Astrocyte (in vitro differentiated cells and primary cell): ENCODE measurements at regions not wholly inside any gene's neighbourhood (a gene's known extent, or its start where the extent isn't known, plus 50 kb on each side); places are given as distances from the start of the nearest gene placed in this dataset.
A peak's percentile ranks its signal among the peaks of the same experiment; 100 is the strongest.

ENCODE experiments used
- DNase-seq: peaks from one replicate; pipeline ENCODE4 v3.0.0-alpha.2; 2010; ENCODE audit warnings: low read depth
- FAIRE-seq: peaks from 2 replicates; lab custom pipeline; 2011; peaks lifted over from hg19 to GRCh38; lab: Jason Lieb, UNC
- H2AFZ ChIP-seq: 2 replicates; pipeline ENCODE4 v1.6.0; 2012; ENCODE audit warnings: low read depth, low read length, inconsistent platforms
- H3K27ac ChIP-seq: 2 replicates; pipeline ENCODE4 v1.5.1; 2011; ENCODE audit warnings: low read depth, low read length, inconsistent platforms
- H3K27me3 ChIP-seq: 2 replicates; pipeline ENCODE4 v1.6.0; 2011; ENCODE audit warnings: low read length, inconsistent platforms; ENCODE audit not compliant: insufficient read depth
- H3K36me3 ChIP-seq: 2 replicates; pipeline ENCODE4 v1.5.1; 2011; ENCODE audit warnings: low read length, inconsistent platforms; ENCODE audit not compliant: insufficient read depth
- H3K4me1 ChIP-seq: 2 replicates; pipeline ENCODE4 v1.5.1; 2011; ENCODE audit warnings: low read length, inconsistent platforms; ENCODE audit not compliant: insufficient read depth
- H3K4me2 ChIP-seq: 2 replicates; pipeline ENCODE4 v1.6.0; 2012; ENCODE audit warnings: low read length, inconsistent platforms
- H3K4me3 ChIP-seq: 2 replicates; pipeline ENCODE4 v1.5.1; 2011; ENCODE audit warnings: low read depth, mild to moderate bottlenecking, low read length, inconsistent platforms; ENCODE audit not compliant: insufficient read depth
- H3K79me2 ChIP-seq: 2 replicates; pipeline ENCODE4 v1.6.0; 2012; ENCODE audit warnings: mild to moderate bottlenecking, low read length, inconsistent platforms; ENCODE audit not compliant: insufficient read depth
- H3K9ac ChIP-seq: 2 replicates; pipeline ENCODE4 v1.6.0; 2012; ENCODE audit warnings: mild to moderate bottlenecking, low read length, inconsistent platforms
- H3K9me3 ChIP-seq: 2 replicates; pipeline ENCODE4 v1.5.1; 2012; ENCODE audit warnings: low read depth, mild to moderate bottlenecking, low read length, inconsistent platforms; ENCODE audit not compliant: insufficient read depth
- H4K20me1 ChIP-seq: 2 replicates; pipeline ENCODE4 v1.6.0; 2012; ENCODE audit warnings: low read length, inconsistent platforms; ENCODE audit not compliant: insufficient read depth
- H3K27ac Mint-ChIP-seq: one replicate; pipeline ENCODE4 v1.8.0; 2021; ENCODE audit warnings: mild to moderate bottlenecking, mixed read lengths; ENCODE audit not compliant: unreplicated experiment
- H3K27me3 Mint-ChIP-seq: one replicate; pipeline ENCODE4 v1.8.0; 2021; ENCODE audit warnings: low read depth, mixed read lengths; ENCODE audit not compliant: unreplicated experiment
- H3K36me3 Mint-ChIP-seq: one replicate; pipeline ENCODE4 v1.8.0; 2021; ENCODE audit warnings: low read depth, mixed read lengths; ENCODE audit not compliant: unreplicated experiment
- H3K4me1 Mint-ChIP-seq: one replicate; pipeline ENCODE4 v1.8.0; 2021; ENCODE audit warnings: low read depth, mixed read lengths; ENCODE audit not compliant: unreplicated experiment
- H3K4me3 Mint-ChIP-seq: one replicate; pipeline ENCODE4 v1.8.0; 2021; ENCODE audit warnings: mild to moderate bottlenecking, moderate library complexity, mixed read lengths; ENCODE audit not compliant: unreplicated experiment
- H3K9me3 Mint-ChIP-seq: one replicate; pipeline ENCODE4 v1.8.0; 2021; ENCODE audit warnings: mild to moderate bottlenecking, mixed read lengths; ENCODE audit not compliant: unreplicated experiment
- CTCF ChIP-seq: IDR thresholded peaks from 2 replicates; pipeline ENCODE4 v1.5.1; 2011; ENCODE audit warnings: low read depth, mild to moderate bottlenecking, inconsistent platforms, low read length, moderate library complexity; ENCODE audit not compliant: insufficient read depth
- EZH2 ChIP-seq: IDR thresholded peaks from 2 replicates; pipeline ENCODE4 v1.6.1; 2012; ENCODE audit warnings: mild to moderate bottlenecking, low read length, inconsistent platforms; ENCODE audit not compliant: insufficient read depth

- FAIRE-seq (no peak), DNase-seq (no peak)
- peaks cover 2% of the 10 kb centered on the region for H3K4me1 Mint-ChIP-seq
- no peaks in the 10 kb centered on the region for H3K4me1 ChIP-seq
- H3K4me2 ChIP-seq: no peak overlapping the region
- TF ChIP-seq CTCF (no peak), EZH2 (no peak)
- no peaks in the 10 kb centered on the region for H3K79me2 ChIP-seq
- H3K9ac ChIP-seq: no peak overlapping the region
- no peak overlapping the region for H3K27ac Mint-ChIP-seq
- H3K36me3 Mint-ChIP-seq: no peaks in the 10 kb centered on the region
- no peaks in the 10 kb centered on the region for H3K27me3 ChIP-seq
- H3K27me3 Mint-ChIP-seq: peaks cover 9% of the 10 kb centered on the region
- no peak overlapping the region for H3K4me3 ChIP-seq
- no peaks in the 10 kb centered on the region for H3K9me3 ChIP-seq
- H2AFZ ChIP-seq: no peak overlapping the region
- H4K20me1 ChIP-seq: no peaks in the 10 kb centered on the region
- no peak overlapping the region for H3K4me3 Mint-ChIP-seq
- H3K27ac ChIP-seq: no peak overlapping the region
- H3K9me3 Mint-ChIP-seq: peaks cover 5% of the 10 kb centered on the region
- H3K36me3 ChIP-seq: no peaks in the 10 kb centered on the region
These were observed 638.9 kb downstream of the MID1IP1 start for GRCh38 chrX:39439906-39440798.

- Histone ChIP-seq H3K36me3 (no peaks in the 10 kb centered on the region), H3K4me1 (no peaks in the 10 kb centered on the region), H4K20me1 (no peaks in the 10 kb centered on the region), H3K9me3 (no peaks in the 10 kb centered on the region), H3K27ac (no peak overlapping the region), H2AFZ (no peak overlapping the region), H3K27me3 (no peaks in the 10 kb centered on the region), H3K9ac (no peak overlapping the region), H3K4me3 (no peak overlapping the region), H3K4me2 (no peak overlapping the region), H3K79me2 (no peaks in the 10 kb centered on the region)
- DNase-seq (no peak), FAIRE-seq (no peak)
- H3K4me3 Mint-ChIP-seq: no peak overlapping the region
- peaks cover 16% of the 10 kb centered on the region for H3K27me3 Mint-ChIP-seq
- peaks cover 2% of the 10 kb centered on the region for H3K4me1 Mint-ChIP-seq
- no peak overlapping the region for H3K27ac Mint-ChIP-seq
- TF ChIP-seq CTCF: no peak
- H3K36me3 Mint-ChIP-seq: no peaks in the 10 kb centered on the region
- peaks cover 5% of the 10 kb centered on the region for H3K9me3 Mint-ChIP-seq
These were observed 639.6 kb downstream of the MID1IP1 start for GRCh38 chrX:39440799-39441284.

GRCh38 chrX:39442332-39442731 lies 641.1 kb downstream of the MID1IP1 start:
- H3K79me2 ChIP-seq: no peaks in the 10 kb centered on the region
- Mint-ChIP-seq H3K36me3 (no peaks in the 10 kb centered on the region), H3K4me3 (no peak overlapping the region), H3K27ac (no peak overlapping the region), H3K27me3 (peaks cover 19% of the 10 kb centered on the region), H3K4me1 (peaks cover 2% of the 10 kb centered on the region), H3K9me3 (peaks cover 5% of the 10 kb centered on the region)
- H2AFZ ChIP-seq: no peak overlapping the region
- no peaks in the 10 kb centered on the region for H3K9me3 ChIP-seq
- H3K27me3 ChIP-seq: no peaks in the 10 kb centered on the region
- H4K20me1 ChIP-seq: no peaks in the 10 kb centered on the region
- no peak overlapping the region for H3K27ac ChIP-seq
- no peak for DNase-seq
- FAIRE-seq: peak; percentile 13
- no peak overlapping the region for H3K4me3 ChIP-seq
- no peak overlapping the region for H3K9ac ChIP-seq
- H3K4me1 ChIP-seq: no peaks in the 10 kb centered on the region
- H3K36me3 ChIP-seq: no peaks in the 10 kb centered on the region
- TF ChIP-seq EZH2: no peak
- TF ChIP-seq CTCF: no peak
- no peak overlapping the region for H3K4me2 ChIP-seq
